HS-5 (cell line): ENCODE measurements at regions not wholly inside any gene's neighbourhood (a gene's known extent, or its start where the extent isn't known, plus 50 kb on each side); places are given as distances from the start of the nearest gene placed in this dataset.
"Not testable (repeated sequence)": the region's sequence is repeated elsewhere in the genome, so short reads cannot be mapped to it uniquely, and the experiment has no call there.

Experiments
- DNase-seq: peaks from one replicate; pipeline ENCODE4 v3.0.0-alpha.2; 2012; ENCODE audit warnings: low read depth

GRCh38 chr5:164504141-164504772 lies 998.8 kb downstream of the MAT2B start:
- DNase-seq = peak; percentile 50

- DNase-seq = no peak
These were observed 1000.4 kb downstream of the MAT2B start for GRCh38 chr5:164505791-164506190.

GRCh38 chr5:164518067-164518740 lies 1012.8 kb downstream of the MAT2B start:
- no peak for DNase-seq

- no peak for DNase-seq
These were observed 1013.3 kb downstream of the MAT2B start for GRCh38 chr5:164518741-164519080.

GRCh38 chr5:164532235-164532900 lies 1026.9 kb downstream of the MAT2B start:
- DNase-seq = no peak

GRCh38 chr5:164533426-164533825 lies 1028.0 kb downstream of the MAT2B start:
- not testable (repeated sequence) for DNase-seq

GRCh38 chr5:164540174-164540573 lies 1034.8 kb downstream of the MAT2B start:
- DNase-seq = no peak

- no peak for DNase-seq
These were observed 1040.1 kb downstream of the MAT2B start for GRCh38 chr5:164545507-164545906.

GRCh38 chr5:164553851-164554250 lies 1048.4 kb downstream of the MAT2B start:
- no peak for DNase-seq

- DNase-seq = no peak
These were observed 1050.4 kb downstream of the MAT2B start for GRCh38 chr5:164555809-164556208.

- no peak for DNase-seq
These were observed 1054.8 kb downstream of the MAT2B start for GRCh38 chr5:164560216-164560615.

- peak; percentile 24 for DNase-seq
These were observed 1056.8 kb downstream of the MAT2B start for GRCh38 chr5:164561933-164562872.

GRCh38 chr5:164563370-164563769 lies 1058.0 kb downstream of the MAT2B start:
- DNase-seq = no peak

- no peak for DNase-seq
These were observed 1068.0 kb downstream of the MAT2B start for GRCh38 chr5:164573397-164573796.

GRCh38 chr5:164577201-164577600 lies 1071.8 kb downstream of the MAT2B start:
- no peak for DNase-seq

GRCh38 chr5:164577742-164578141 lies 1072.3 kb downstream of the MAT2B start:
- no peak for DNase-seq

- no peak for DNase-seq
These were observed 1073.0 kb downstream of the MAT2B start for GRCh38 chr5:164578401-164578800.

- no peak for DNase-seq
These were observed 1073.5 kb downstream of the MAT2B start for GRCh38 chr5:164578911-164579310.

- DNase-seq = no peak
These were observed 1074.7 kb downstream of the MAT2B start for GRCh38 chr5:164580155-164580554.

- no peak for DNase-seq
These were observed 1076.5 kb downstream of the MAT2B start for GRCh38 chr5:164581889-164582288.

- no peak for DNase-seq
These were observed 1088.6 kb downstream of the MAT2B start for GRCh38 chr5:164593982-164594381.

GRCh38 chr5:164597293-164597900 lies 1092.0 kb downstream of the MAT2B start:
- no peak for DNase-seq
